ENCODE measurements at regions not wholly inside any gene's neighbourhood (a gene's known extent, or its start where the extent isn't known, plus 50 kb on each side); places are given as distances from the start of the nearest gene placed in this dataset.

DNA sequence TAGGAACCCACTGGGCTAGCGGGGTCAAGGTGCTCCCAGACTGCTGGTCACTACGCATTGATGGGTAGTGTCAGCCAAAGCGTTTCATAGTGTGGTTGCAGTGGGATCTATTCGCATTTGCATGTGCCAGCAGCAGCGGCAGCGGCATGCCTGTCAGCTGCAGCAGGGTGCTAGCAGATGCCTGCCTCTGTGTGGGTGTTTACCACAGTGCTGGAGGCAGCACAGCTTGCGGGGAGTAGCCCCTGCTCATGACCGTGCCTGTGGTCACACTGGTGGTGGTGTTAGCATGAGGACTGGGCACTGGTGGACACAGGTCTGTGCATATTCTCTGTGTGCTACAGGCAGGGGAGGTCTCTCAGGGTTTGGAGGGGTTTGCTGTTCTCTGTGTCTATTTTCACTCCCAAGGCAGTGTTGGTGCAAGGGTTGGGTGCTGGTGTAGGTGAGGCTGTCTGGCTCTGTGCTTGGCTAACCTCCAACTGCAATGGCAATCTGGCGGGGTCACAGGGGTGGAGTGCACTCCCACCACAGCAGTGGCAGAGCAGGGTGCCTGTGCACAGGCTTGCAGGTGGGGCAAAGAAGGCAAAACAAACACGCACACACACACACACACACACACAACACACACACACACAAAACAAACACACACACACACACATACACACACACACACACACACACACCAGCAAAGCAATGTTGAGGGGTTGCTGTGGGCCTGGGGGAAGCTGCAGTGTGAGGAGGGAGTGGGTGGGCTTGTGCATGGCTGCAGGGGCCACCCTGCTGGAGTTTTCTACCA, 184.4 kb downstream of the GLUD2 start:
- Histone ChIP-seq H3K36me3 (ENCODE audit: control insufficient read depth in 2 of 2, insufficient read depth in 1 of 2, low read length in 2 of 2) (no peaks in the 10 kb centered on the region), H3K4me1 (ENCODE audit: control insufficient read depth, insufficient read depth, low read length) (no peaks in the 10 kb centered on the region), H3K9me3 (ENCODE audit: control insufficient read depth, insufficient read depth, low read depth, low read length) (no peaks in the 10 kb centered on the region), H3K27ac (ENCODE audit: extremely low read depth, low read depth, low read length) (no peak overlapping the region), H3K4me3 (ENCODE audit: low read depth, low read length) (no peak overlapping the region)
- TF ChIP-seq ZNF302 (tag by site-specific recombination; IDR thresholded peaks at IDR 0.05; ENCODE audit: low read depth) (no peak), ZNF624 (tag by site-specific recombination; IDR thresholded peaks at IDR 0.05) (no peak), ZNF473 (tag by site-specific recombination; IDR thresholded peaks at IDR 0.05) (no peak), ZNF621 (tag by site-specific recombination; IDR thresholded peaks at IDR 0.05) (no peak), EGR2 (tag by site-specific recombination; IDR thresholded peaks at IDR 0.05; ENCODE audit: low read depth) (no peak), ZNF791 (tag by site-specific recombination; IDR thresholded peaks at IDR 0.05) (no peak)
- TF ChIP-seq, protein P1, sequence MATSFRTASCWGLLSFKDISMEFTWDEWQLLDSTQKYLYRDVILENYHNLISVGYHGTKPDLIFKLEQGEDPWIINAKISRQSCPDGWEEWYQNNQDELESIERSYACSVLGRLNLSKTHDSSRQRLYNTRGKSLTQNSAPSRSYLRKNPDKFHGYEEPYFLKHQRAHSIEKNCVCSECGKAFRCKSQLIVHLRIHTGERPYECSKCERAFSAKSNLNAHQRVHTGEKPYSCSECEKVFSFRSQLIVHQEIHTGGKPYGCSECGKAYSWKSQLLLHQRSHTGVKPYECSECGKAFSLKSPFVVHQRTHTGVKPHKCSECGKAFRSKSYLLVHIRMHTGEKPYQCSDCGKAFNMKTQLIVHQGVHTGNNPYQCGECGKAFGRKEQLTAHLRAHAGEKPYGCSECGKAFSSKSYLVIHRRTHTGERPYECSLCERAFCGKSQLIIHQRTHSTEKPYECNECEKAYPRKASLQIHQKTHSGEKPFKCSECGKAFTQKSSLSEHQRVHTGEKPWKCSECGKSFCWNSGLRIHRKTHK (tag by site-specific recombination; IDR thresholded peaks at IDR 0.05), result no peak
- TF ChIP-seq, protein P2, sequence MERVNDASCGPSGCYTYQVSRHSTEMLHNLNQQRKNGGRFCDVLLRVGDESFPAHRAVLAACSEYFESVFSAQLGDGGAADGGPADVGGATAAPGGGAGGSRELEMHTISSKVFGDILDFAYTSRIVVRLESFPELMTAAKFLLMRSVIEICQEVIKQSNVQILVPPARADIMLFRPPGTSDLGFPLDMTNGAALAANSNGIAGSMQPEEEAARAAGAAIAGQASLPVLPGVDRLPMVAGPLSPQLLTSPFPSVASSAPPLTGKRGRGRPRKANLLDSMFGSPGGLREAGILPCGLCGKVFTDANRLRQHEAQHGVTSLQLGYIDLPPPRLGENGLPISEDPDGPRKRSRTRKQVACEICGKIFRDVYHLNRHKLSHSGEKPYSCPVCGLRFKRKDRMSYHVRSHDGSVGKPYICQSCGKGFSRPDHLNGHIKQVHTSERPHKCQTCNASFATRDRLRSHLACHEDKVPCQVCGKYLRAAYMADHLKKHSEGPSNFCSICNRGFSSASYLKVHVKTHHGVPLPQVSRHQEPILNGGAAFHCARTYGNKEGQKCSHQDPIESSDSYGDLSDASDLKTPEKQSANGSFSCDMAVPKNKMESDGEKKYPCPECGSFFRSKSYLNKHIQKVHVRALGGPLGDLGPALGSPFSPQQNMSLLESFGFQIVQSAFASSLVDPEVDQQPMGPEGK (tag by site-specific recombination; IDR thresholded peaks at IDR 0.05), result no peak
- TF ChIP-seq, protein P3, sequence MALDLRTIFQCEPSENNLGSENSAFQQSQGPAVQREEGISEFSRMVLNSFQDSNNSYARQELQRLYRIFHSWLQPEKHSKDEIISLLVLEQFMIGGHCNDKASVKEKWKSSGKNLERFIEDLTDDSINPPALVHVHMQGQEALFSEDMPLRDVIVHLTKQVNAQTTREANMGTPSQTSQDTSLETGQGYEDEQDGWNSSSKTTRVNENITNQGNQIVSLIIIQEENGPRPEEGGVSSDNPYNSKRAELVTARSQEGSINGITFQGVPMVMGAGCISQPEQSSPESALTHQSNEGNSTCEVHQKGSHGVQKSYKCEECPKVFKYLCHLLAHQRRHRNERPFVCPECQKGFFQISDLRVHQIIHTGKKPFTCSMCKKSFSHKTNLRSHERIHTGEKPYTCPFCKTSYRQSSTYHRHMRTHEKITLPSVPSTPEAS (tag by site-specific recombination; IDR thresholded peaks at IDR 0.05), result peak; percentile 73
- ChIA-PET CTCF (interaction anchor here (0.6 kb wide), 1 partner anchor 279 kb away, joined by 3 read pairs; no protein-coding TSS in a partner anchor), POLR2A (no interaction called here)

DNA sequence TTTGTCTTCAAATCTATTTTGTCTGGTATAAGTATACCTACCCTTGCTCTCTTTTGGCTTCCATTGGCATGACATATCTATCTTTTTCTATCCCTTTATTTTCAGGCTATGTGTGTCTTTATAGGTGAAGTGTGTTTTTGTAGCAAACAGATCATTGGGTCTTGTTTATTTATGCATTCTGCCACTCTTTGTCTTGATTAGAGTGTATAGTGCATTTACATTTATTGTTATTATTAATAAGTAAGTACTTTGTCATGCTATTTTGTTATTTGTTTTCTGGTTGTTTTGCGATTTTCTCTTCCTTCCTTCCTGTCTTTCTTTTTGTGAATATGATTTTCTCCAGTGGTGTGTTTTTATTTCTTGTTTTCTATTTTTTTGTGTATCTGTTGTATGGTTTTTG, 188.6 kb downstream of the GLUD2 start:
- no peak overlapping the region for H3K27ac ChIP-seq (ENCODE audit: extremely low read depth, low read depth, low read length)
- POLR2A ChIA-PET, result no interaction called here
- H3K4me1 ChIP-seq (ENCODE audit: control insufficient read depth, insufficient read depth, low read length), result no peaks in the 10 kb centered on the region
- no peak overlapping the region for H3K4me3 ChIP-seq (ENCODE audit: low read depth, low read length)
- no peaks in the 10 kb centered on the region for H3K36me3 ChIP-seq (ENCODE audit: control insufficient read depth in 2 of 2, insufficient read depth in 1 of 2, low read length in 2 of 2)
- TF ChIP-seq ZNF423 (tag by site-specific recombination; IDR thresholded peaks at IDR 0.05) (no peak), ZFHX2 (tag by site-specific recombination; conservative IDR thresholded peaks at IDR 0.05) (no peak), ZNF792 (tag by site-specific recombination; IDR thresholded peaks at IDR 0.05) (no peak), EGR2 (tag by site-specific recombination; IDR thresholded peaks at IDR 0.05; ENCODE audit: low read depth) (no peak), HOXC10 (CRISPR knock-in tag; IDR thresholded peaks at IDR 0.05) (no peak), GLI4 (tag by site-specific recombination; IDR thresholded peaks at IDR 0.05) (no peak)
- CTCF ChIA-PET, result interaction anchor here (0.7 kb wide), 1 partner anchor 57 kb away, joined by 3 read pairs; no protein-coding TSS in a partner anchor
- H3K9me3 ChIP-seq (ENCODE audit: control insufficient read depth, insufficient read depth, low read depth, low read length), result no peaks in the 10 kb centered on the region

DNA sequence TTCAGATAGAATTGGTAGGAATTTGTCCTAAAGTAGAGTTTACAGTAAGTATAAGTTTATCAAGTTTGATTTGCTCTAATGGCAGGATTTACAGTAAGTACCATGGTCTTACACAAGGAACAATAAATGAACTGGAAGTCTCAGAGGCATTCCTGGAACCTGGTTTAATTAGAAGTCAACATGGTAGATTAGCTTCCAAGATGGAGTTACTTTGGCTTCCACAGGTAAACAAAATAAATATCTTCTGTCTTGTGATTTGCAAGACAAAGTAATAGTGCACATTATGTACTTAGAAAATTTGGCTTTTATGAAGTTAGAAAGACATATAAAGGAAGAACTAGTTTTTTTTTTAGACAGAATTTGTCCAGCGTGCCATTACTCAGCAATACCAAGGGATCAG, 190.7 kb downstream of the GLUD2 start:
- H3K4me3 ChIP-seq (ENCODE audit: low read depth, low read length), result no peak overlapping the region
- CTCF ChIA-PET, result no interaction called here
- POLR2A ChIA-PET, result no interaction called here
- no peaks in the 10 kb centered on the region for H3K36me3 ChIP-seq (ENCODE audit: control insufficient read depth in 2 of 2, insufficient read depth in 1 of 2, low read length in 2 of 2)
- H3K9me3 ChIP-seq (ENCODE audit: control insufficient read depth, insufficient read depth, low read depth, low read length), result no peaks in the 10 kb centered on the region
- H3K4me1 ChIP-seq (ENCODE audit: control insufficient read depth, insufficient read depth, low read length), result no peaks in the 10 kb centered on the region
- no peak overlapping the region for H3K27ac ChIP-seq (ENCODE audit: extremely low read depth, low read depth, low read length)
- TF ChIP-seq, protein P1 (tag by site-specific recombination; IDR thresholded peaks at IDR 0.05), result no peak
- no peak for TF ChIP-seq ZNF157 (tag by site-specific recombination; IDR thresholded peaks at IDR 0.05)
- no peak for TF ChIP-seq ZNF530 (tag by site-specific recombination; IDR thresholded peaks at IDR 0.05; ENCODE audit: low read depth)
- TF ChIP-seq, protein P4, sequence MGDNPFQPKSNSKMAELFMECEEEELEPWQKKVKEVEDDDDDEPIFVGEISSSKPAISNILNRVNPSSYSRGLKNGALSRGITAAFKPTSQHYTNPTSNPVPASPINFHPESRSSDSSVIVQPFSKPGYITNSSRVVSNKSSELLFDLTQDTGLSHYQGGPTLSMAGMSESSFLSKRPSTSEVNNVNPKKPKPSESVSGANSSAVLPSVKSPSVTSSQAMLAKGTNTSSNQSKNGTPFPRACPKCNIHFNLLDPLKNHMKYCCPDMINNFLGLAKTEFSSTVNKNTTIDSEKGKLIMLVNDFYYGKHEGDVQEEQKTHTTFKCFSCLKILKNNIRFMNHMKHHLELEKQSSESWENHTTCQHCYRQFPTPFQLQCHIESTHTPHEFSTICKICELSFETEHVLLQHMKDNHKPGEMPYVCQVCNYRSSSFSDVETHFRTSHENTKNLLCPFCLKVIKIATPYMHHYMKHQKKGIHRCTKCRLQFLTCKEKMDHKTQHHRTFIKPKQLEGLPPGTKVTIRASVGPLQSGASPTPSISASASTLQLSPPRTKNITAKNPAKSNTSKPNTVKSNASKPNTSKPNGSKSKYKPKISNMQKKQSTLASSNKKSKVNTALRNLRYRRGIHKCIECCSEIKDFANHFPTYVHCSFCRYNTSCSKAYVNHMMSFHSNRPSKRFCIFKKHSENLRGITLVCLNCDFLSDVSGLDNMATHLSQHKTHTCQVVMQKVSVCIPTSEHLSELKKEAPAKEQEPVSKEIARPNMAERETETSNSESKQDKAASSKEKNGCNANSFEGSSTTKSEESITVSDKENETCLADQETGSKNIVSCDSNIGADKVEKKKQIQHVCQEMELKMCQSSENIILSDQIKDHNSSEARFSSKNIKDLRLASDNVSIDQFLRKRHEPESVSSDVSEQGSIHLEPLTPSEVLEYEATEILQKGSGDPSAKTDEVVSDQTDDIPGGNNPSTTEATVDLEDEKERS (tag by site-specific recombination; IDR thresholded peaks at IDR 0.05), result no peak
- no peak for TF ChIP-seq GFI1B (tag by site-specific recombination; IDR thresholded peaks at IDR 0.05)
- TF ChIP-seq EGR2 (tag by site-specific recombination; IDR thresholded peaks at IDR 0.05; ENCODE audit: low read depth), result no peak
- TF ChIP-seq, protein P5, sequence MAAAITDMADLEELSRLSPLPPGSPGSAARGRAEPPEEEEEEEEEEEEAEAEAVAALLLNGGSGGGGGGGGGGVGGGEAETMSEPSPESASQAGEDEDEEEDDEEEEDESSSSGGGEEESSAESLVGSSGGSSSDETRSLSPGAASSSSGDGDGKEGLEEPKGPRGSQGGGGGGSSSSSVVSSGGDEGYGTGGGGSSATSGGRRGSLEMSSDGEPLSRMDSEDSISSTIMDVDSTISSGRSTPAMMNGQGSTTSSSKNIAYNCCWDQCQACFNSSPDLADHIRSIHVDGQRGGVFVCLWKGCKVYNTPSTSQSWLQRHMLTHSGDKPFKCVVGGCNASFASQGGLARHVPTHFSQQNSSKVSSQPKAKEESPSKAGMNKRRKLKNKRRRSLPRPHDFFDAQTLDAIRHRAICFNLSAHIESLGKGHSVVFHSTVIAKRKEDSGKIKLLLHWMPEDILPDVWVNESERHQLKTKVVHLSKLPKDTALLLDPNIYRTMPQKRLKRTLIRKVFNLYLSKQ (tag by site-specific recombination; IDR thresholded peaks at IDR 0.05; ENCODE audit: borderline replicate concordance), result no peak
- TF ChIP-seq FEZF1 (tag by site-specific recombination; IDR thresholded peaks at IDR 0.05), result no peak
